Daoy (cell line): ENCODE measurements at regions not wholly inside any gene's neighbourhood (a gene's known extent, or its start where the extent isn't known, plus 50 kb on each side); places are given as distances from the start of the nearest gene placed in this dataset.

Experiments
- DNase-seq: peaks from one replicate; pipeline ENCODE4 v3.0.0-alpha.2; 2015; ENCODE audit warnings: low read depth

DNA sequence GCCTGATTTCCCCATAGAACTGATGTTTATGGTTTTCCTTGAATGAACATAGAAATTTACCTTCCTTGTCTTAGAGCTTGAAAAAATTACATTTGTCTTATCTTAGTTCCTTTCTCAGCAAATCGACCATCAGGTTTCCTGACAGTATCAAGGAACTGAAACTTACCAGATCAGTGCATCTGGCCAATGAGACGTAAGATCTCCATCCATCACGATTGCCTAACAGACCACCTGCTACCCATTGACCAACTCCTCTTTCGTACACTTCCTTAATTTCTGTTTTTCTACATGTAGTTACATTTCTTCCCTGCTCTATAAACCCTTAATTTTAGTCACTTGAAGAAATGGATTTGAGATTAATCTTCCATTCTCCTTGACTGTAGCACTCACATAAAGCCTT lies 57.4 kb upstream of the TMPRSS15 start:
- no peak for DNase-seq

DNA sequence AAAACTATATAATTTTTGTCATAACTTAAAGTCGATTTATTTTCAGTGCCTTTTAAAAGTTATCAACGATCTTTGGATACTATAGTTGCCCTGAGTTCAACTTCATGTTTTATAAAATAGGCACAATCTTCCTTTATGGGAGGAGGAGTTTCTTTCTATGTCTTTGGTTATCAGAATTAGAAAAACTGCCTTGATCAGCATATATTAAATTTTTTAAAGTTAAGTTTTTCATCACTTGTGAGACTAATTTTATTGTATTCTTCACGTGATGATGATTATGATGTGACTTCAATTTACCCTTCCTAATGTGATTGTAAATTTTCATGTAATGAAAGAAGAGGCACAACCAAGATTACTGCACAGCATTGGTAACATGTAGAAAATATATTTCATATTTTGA lies 58.2 kb upstream of the TMPRSS15 start:
- no peak for DNase-seq

GRCh38 chr21:18467715-18468114 lies 64.1 kb upstream of the TMPRSS15 start:
- no peak for DNase-seq

DNA sequence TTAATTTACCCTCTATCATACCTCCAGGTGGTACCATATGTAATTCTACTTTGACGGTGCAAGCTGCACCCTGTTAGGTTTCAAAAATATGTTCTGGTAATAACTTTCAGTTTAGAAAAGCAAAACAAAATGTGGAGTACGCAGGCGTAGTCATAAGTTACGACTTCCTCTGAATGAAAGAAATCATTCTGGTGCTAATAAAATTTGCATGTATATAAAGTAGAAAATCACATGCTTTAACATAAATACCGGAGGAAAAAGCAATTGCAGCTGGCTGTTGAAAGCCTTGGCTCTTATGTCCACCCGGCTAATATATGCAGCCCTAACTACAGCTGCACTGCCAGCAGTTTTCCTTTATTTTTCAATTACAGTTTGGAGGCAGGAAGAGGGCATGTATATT lies 65.2 kb upstream of the TMPRSS15 start:
- DNase-seq, result no peak

GRCh38 chr21:18476639-18477038 lies 73.1 kb upstream of the TMPRSS15 start:
- DNase-seq, result no peak

DNA sequence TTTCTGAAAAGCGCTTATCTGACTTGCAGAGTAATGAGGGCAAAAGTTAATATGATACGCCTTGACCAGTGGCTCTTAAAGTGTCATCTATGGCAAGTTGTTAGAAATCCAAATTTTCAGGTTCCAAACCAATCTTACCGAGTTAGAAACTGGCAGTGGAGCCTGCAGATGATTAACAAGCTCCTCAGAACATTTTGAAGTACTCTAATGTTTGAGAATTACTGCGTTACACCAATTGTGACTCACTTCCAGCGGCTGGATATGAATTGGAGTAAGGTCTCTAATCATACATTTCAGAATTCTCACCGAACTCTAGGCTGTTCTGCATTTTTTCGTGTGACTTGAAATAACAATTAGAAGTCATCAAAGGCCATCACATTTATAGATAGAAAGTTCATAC lies 73.5 kb upstream of the TMPRSS15 start:
- DNase-seq, result peak; percentile 2

- no peak for DNase-seq
Observed at GRCh38 chr21:18478513-18478912, 74.9 kb upstream of the TMPRSS15 start.

DNA sequence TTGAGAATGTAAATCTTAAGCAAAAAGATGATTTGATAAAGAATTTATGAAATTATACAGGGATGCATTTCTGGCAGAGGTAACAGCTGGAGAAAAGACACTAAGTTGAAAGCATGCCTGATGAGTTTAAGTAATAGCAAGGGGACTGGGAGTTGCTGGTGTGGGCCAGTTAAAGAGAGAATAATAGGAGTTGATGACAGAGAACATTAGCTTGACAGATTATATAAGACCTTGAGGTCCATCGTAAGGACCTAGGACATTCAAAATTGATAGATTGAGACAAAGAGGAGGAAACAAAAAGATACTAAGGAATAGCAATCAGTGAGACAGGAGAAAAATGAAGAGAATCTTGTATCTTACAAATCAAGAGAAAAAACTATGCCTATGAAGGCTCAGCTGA lies 84.7 kb upstream of the TMPRSS15 start:
- DNase-seq, result no peak

DNA sequence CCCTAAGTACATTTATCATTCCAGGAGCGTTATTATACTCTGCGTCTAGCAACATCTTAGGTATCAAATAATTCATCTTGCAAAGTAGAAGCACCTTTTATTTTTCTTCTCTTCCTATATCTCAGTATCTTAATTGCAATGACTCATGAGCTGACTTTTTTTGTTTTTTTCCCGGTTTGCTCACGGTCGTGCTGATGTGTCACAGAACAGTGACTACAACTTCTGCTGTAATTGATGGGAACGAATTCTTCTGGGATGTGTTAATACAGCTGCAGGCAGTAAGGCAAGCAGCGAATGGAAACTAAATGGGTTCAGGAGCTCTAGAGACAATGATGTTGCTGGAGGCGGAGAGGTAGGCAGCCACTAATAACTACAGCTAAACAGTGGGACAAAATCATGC lies 89.8 kb upstream of the TMPRSS15 start:
- DNase-seq, result peak; percentile 80

- no peak for DNase-seq
Observed at GRCh38 chr21:18495523-18495922, 91.9 kb upstream of the TMPRSS15 start.

- no peak for DNase-seq
Observed at GRCh38 chr21:18498431-18498830, 94.8 kb upstream of the TMPRSS15 start.

DNA sequence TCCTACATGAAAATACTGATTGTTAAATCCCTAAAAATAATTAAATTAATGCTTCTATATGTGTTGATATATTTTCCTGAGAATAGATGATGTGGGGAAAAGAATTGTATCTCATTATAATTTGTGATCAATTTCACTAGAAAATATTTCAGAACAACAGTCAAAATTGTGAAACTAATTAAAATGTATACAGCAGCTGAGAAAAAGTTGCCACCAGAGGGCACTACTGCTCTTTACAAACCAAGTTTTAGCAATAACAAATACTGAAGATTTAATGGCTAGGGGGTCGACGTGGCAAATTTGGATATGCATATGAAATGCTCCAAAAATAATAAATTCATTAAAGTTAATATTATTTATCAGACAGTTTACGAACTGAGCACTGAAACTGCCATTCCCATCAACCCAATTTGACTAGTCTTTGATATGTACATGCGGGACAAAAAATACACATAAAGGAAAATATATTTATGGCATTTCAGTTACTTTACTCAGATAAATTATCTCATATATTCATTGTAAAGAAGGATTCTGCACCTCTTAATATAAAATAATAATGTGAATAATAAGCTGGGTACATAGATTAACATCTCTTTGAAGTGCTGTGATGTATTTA lies 96.3 kb upstream of the TMPRSS15 start:
- peak; percentile 29 for DNase-seq

- DNase-seq, result no peak
Observed at GRCh38 chr21:18518054-18518481, 114.5 kb upstream of the TMPRSS15 start.

GRCh38 chr21:18521204-18521603 lies 117.6 kb upstream of the TMPRSS15 start:
- DNase-seq, result no peak

GRCh38 chr21:18522181-18522972 lies 118.8 kb upstream of the TMPRSS15 start:
- no peak for DNase-seq

DNA sequence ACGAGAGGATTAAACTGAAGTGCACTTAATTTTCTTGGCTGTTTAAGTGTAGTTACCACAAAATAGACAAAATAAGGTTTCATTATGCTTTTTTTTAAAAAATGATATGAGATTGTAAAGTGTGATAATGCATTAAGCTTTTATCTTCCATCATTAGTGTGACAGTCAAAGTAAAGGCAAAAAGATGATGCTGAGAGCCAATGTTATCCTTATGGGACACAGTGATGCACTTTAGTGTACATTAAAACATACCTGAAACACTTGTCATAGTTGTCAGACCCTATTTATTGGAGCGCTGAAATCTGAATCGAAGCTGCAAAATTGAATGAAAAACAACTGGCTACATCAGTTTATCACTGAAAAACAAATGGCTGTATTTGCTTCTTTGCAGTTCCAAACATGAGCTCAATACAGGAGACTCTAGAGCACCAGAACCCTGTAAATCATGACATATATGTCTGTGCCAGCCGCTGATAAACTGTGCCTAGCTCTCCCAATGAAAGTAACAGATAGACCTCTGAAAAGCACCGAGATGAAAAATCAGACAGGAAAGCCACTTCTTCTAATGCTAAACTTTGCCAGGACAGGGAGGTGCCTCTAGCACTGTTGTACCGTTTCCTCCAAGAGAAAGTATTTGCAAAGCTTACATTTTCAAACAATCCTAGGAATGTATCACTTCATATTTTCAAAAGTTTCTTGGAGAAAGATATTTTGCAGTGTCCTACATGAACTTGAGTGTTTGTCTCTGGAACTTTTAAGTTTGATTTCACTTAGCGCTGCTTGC lies 120.7 kb upstream of the TMPRSS15 start:
- no peak for DNase-seq

DNA sequence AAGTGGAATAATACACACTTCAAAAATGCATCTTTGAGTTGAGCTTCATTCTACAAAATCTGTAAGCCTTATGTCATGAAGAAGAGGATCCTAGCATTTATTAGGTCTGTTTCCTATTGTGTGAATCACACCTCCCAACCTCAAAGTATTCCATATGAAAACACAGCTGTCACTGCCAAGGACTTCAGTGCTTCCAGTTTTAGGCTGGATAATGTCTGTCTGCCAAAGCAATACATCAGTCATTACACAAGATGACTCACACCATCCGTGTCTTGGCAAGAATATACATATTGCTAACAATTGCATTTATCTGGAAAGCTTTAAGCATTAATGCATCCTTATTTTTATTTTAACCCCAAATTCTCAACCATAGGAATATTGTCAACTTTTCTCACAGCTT lies 125.7 kb upstream of the TMPRSS15 start:
- DNase-seq, result peak; percentile 80

DNA sequence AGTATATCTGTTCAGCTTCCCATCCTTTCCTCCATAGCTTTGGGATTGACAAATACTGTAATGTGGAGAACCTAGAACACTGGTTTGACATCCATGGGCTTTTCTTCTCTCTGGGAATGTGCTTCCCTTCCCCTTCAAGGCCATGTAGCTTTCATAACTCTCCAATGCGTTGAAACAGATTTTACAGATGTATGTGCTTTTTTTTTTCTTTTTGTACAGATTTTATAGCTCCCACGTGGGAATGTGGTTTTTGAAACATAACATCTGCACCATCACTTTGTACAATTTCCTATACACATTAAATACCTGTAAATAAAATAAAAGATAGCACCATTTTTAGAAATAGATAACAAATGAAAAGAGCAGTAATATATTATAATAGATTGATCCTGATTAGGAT lies 138.5 kb upstream of the TMPRSS15 start:
- no peak for DNase-seq

DNA sequence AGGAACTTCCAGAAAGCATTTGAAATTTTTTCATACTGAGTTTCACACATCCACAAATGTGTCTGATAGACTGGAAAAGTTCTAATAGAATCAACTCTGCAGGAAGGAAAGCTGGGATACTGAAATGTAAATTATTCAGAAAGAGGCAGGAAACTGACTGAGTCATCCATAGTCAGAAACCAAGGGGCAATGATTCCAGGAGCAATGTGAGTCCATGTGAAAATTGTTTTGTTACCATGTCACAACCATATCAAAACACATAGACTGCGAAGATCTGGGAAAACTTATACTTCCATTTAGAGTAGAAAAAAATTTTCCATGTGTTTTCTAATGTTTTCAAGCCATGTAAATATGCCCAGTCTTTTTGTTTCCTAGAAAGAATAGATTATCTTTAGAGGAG lies 142.3 kb upstream of the TMPRSS15 start:
- DNase-seq, result peak; percentile 43

GRCh38 chr21:18547347-18547746 lies 143.8 kb upstream of the TMPRSS15 start:
- DNase-seq, result no peak

- no peak for DNase-seq
Observed at GRCh38 chr21:18548249-18548648, 144.7 kb upstream of the TMPRSS15 start.

GRCh38 chr21:18549214-18549905 lies 145.8 kb upstream of the TMPRSS15 start:
- peak; percentile 0 for DNase-seq
